Chondrocyte (in vitro differentiated cells): ENCODE measurements at regions not wholly inside any gene's neighbourhood (a gene's known extent, or its start where the extent isn't known, plus 50 kb on each side); places are given as distances from the start of the nearest gene placed in this dataset.

Experiments
- DNase-seq: peaks from one replicate; pipeline ENCODE4 v3.0.0; 2021; ENCODE audit warnings: mixed read lengths, low spot score
- H3K27ac Mint-ChIP-seq: one replicate; pipeline ENCODE4 v1.8.0; 2021; ENCODE audit warnings: mild to moderate bottlenecking, moderate library complexity, mixed read lengths; ENCODE audit not compliant: unreplicated experiment
- H3K27me3 Mint-ChIP-seq: 2 replicates; pipeline ENCODE4 v1.8.0; 2021; ENCODE audit warnings: low read depth, mixed read lengths
- H3K36me3 Mint-ChIP-seq: 2 replicates; pipeline ENCODE4 v1.8.0; 2021; ENCODE audit warnings: low read depth, mixed read lengths
- H3K4me1 Mint-ChIP-seq: 2 replicates; pipeline ENCODE4 v1.8.0; 2021; ENCODE audit warnings: low read depth, mild to moderate bottlenecking, mixed read lengths
- H3K4me3 Mint-ChIP-seq: one replicate; pipeline ENCODE4 v1.8.0; 2021; ENCODE audit warnings: mild to moderate bottlenecking, moderate library complexity, mixed read lengths; ENCODE audit not compliant: unreplicated experiment
- H3K9me3 Mint-ChIP-seq: 2 replicates; pipeline ENCODE4 v1.8.0; 2021; ENCODE audit warnings: low read depth, mixed read lengths
- CTCF ChIP-seq: fragments of 200-600 bp; sonication (generic); IDR thresholded peaks from 2 replicates; pipeline ENCODE4 v1.5.0; 2021; ENCODE audit warnings: antibody characterized with exemption, mild to moderate bottlenecking, moderate library complexity

- no peak overlapping the region for H3K4me3 Mint-ChIP-seq
- no peak for TF ChIP-seq CTCF
- H3K27ac Mint-ChIP-seq, result no peak overlapping the region
- no peaks in the 10 kb centered on the region for H3K27me3 Mint-ChIP-seq
- no peak for DNase-seq
- H3K9me3 Mint-ChIP-seq, result no peaks in the 10 kb centered on the region
- peaks cover 2% of the 10 kb centered on the region for H3K4me1 Mint-ChIP-seq
- H3K36me3 Mint-ChIP-seq, result no peaks in the 10 kb centered on the region
These were observed 297.0 kb downstream of the MAP2K6 start for GRCh38 chr17:69711541-69711940.

GRCh38 chr17:69712801-69713311, 298.4 kb downstream of the MAP2K6 start:
- peaks cover 8% of the 10 kb centered on the region for H3K4me1 Mint-ChIP-seq
- no peak overlapping the region for H3K4me3 Mint-ChIP-seq
- no peak for TF ChIP-seq CTCF

GRCh38 chr17:69713815-69714214, 299.3 kb downstream of the MAP2K6 start:
- no peak for DNase-seq
- H3K27me3 Mint-ChIP-seq, result no peaks in the 10 kb centered on the region
- no peaks in the 10 kb centered on the region for H3K36me3 Mint-ChIP-seq
- no peak overlapping the region for H3K27ac Mint-ChIP-seq
- TF ChIP-seq CTCF, result no peak
- H3K9me3 Mint-ChIP-seq, result no peaks in the 10 kb centered on the region
- peaks cover 8% of the 10 kb centered on the region for H3K4me1 Mint-ChIP-seq
- no peak overlapping the region for H3K4me3 Mint-ChIP-seq

More at GRCh38 chr17:69712801-69713311, 298.4 kb downstream of the MAP2K6 start:
- H3K9me3 Mint-ChIP-seq, result no peaks in the 10 kb centered on the region
- H3K27me3 Mint-ChIP-seq, result no peaks in the 10 kb centered on the region
- H3K27ac Mint-ChIP-seq, result no peak overlapping the region
- no peak for DNase-seq
- H3K36me3 Mint-ChIP-seq, result no peaks in the 10 kb centered on the region

- H3K9me3 Mint-ChIP-seq, result no peaks in the 10 kb centered on the region
- H3K4me1 Mint-ChIP-seq, result peaks cover 8% of the 10 kb centered on the region
- H3K27me3 Mint-ChIP-seq, result no peaks in the 10 kb centered on the region
- no peak for TF ChIP-seq CTCF
- DNase-seq, result no peak
- H3K36me3 Mint-ChIP-seq, result no peaks in the 10 kb centered on the region
- H3K4me3 Mint-ChIP-seq, result no peak overlapping the region
- H3K27ac Mint-ChIP-seq, result no peak overlapping the region
These were observed 300.2 kb downstream of the MAP2K6 start for GRCh38 chr17:69714669-69715068.

GRCh38 chr17:69715656-69716055, 301.2 kb downstream of the MAP2K6 start:
- Mint-ChIP-seq H3K36me3 (no peaks in the 10 kb centered on the region), H3K4me1 (peaks cover 8% of the 10 kb centered on the region), H3K27ac (no peak overlapping the region), H3K9me3 (no peaks in the 10 kb centered on the region), H3K27me3 (no peaks in the 10 kb centered on the region), H3K4me3 (no peak overlapping the region)
- TF ChIP-seq CTCF, result no peak
- no peak for DNase-seq
